Aorta (tissue), 5 donors: ENCODE measurements at regions not wholly inside any gene's neighbourhood (a gene's known extent, or its start where the extent isn't known, plus 50 kb on each side); places are given as distances from the start of the nearest gene placed in this dataset.

Experiments used
- ATAC-seq: fragments of 200-7000 bp; cut with Tn5 transposase; one replicate; pipeline ENCODE4 v1.9.1; 2022; ENCODE audit warnings: moderate library complexity; ENCODE audit not compliant: low FRiP score
- DNase-seq, 2 donors: peaks; one replicate each; pipeline ENCODE4 v3.0.0-alpha.2; 2020
- H3K27ac ChIP-seq, 2 donors: one replicate each; pipeline ENCODE4 v1.5.1; 2013; ENCODE audit warnings: low read length in 2 of 2, mild to moderate bottlenecking in 2 of 2, moderate library complexity in 2 of 2, control low read depth in 1 of 2, inconsistent platforms in 1 of 2, low read depth in 1 of 2
- H3K27me3 ChIP-seq, 2 donors: one replicate each; pipeline ENCODE4 v1.6.1; 2013; ENCODE audit warnings: control low read depth in 1 of 2, low read length in 1 of 2, mild to moderate bottlenecking in 1 of 2, moderate library complexity in 1 of 2; ENCODE audit not compliant: insufficient read depth in 2 of 2, control insufficient read depth in 1 of 2
- H3K36me3 ChIP-seq, 2 donors: one replicate each; pipeline ENCODE4 v1.6.1; 2013; ENCODE audit warnings: control low read depth in 1 of 2, low read length in 1 of 2, mild to moderate bottlenecking in 1 of 2; ENCODE audit not compliant: insufficient read depth in 2 of 2, control insufficient read depth in 1 of 2
- H3K4me1 ChIP-seq, 2 donors: one replicate each; pipeline ENCODE4 v1.6.1; 2013; ENCODE audit warnings: low read length in 2 of 2, control low read depth in 1 of 2, mild to moderate bottlenecking in 1 of 2, moderate library complexity in 1 of 2; ENCODE audit not compliant: insufficient read depth in 2 of 2, control insufficient read depth in 1 of 2
- H3K4me3 ChIP-seq, 2 donors: one replicate each; pipeline ENCODE4 v1.5.1; 2013; ENCODE audit warnings: low read length in 2 of 2, control low read depth in 1 of 2, mild to moderate bottlenecking in 1 of 2
- H3K9me3 ChIP-seq: one replicate; pipeline ENCODE4 v1.6.1; 2013; ENCODE audit warnings: mild to moderate bottlenecking, low read length; ENCODE audit not compliant: control insufficient read depth
- WGBS, 2 donors: extraction: QIAGEN DNeasy Blood & Tissue Kit; methylation state at CpG; one replicate each; pipeline ENCODE4 v1.1.7; 2013; 5-methylcytosine and 5-hydroxymethylcytosine counted together
- intact Hi-C, 2 donors: fragments of 100-400 bp; cut with DNase I; formaldehyde crosslinking; loops; one replicate each; pipeline versions ENCODE4 v1.14.2 to v1.15.0; 2022
- donor health status: healthy with polysubstance abuse.
- donor health status: Bipolar disorder and iron deficiency.
- donor health status: DM: no; HTN: no; CAD: no.
- donor health status: DM: no; HTN: no; CAD: no.
- donor health status: DM: yes; HTN: yes; CAD: no.

DNA sequence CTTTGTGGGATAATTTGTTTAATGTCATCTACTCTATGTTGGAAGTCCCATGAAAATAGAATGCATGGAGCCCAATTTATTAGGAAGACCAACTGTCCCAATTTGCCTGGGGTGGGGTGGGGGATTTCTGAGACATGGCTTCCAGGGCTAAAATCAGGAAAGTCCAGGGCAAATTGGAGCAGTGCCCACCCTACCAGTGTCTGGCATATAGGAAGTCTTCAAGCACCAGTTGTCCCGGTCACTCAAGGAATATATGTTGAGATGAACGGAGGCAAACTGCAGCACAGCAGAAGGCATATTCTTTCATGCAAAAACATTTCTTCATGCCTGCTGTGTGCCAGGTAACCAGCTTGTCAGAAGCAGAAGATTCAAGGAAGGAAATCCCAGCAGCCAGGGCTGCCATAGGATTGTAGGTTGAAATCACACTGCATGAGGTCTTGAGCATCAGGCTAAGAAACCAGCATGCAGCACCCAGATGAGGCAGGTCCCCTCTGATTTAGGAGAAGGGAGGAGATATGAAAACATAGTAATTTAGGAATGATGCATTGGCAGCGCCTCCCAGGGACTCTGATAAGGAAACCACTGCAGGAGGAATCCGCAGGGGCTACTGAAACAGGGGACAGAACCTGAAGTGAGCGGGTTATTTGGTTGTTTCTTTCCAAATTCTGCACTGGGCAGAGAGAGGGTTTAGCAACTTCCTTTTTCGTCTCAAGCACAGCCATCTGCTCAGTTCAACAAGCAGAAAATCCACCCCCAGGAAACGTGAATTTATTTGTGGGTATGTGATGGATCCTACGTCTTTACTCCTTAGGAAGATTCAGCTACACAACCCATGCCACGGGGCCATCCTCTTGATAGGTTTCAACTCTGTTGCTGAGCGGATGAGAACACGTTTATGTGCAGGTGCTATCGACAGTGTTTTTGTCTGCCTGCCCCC is 112.6 kb upstream of the CPEB4 start:
- ATAC-seq (no peak), DNase-seq (no peak)
- WGBS, 2 donors: 89 to 92% methylated on average over 12 of the region's 12 CpGs
- Histone ChIP-seq H3K27me3 (no peaks in the 10 kb centered on the region), H3K4me1 (no peaks in the 10 kb centered on the region), H3K36me3 (no peaks in the 10 kb centered on the region), H3K4me3 (no peak overlapping the region), H3K27ac (no peak overlapping the region), H3K9me3 (no peaks in the 10 kb centered on the region)
- intact Hi-C loops: loop anchor here in 1 of 2 donors (10.0 kb wide), 1 partner anchor 151 kb away; no protein-coding TSS in a partner anchor

DNA sequence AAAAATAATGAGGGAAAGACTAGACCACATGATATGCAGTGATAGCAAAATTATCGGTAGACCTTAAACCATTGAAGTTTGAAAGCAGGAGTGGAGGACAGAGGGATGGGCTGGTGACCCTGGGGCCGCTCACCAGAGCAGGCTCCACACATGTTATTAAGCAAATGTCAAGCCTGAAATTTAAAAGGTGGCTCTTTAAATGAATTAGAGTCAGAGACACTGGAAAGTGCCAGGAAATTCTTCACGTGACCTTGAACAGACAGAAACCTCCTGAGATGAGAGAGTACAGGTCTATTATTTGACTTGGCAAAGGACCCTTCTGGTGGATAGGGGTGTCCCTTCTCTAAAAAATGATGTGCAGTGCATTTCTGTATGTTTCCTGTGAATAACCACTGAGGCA is 111.0 kb upstream of the CPEB4 start:
- intact Hi-C loops: loop anchor here in 1 of 2 donors (10.0 kb wide), 1 partner anchor 152 kb away; no protein-coding TSS in a partner anchor
- WGBS, 2 donors: 87% methylated on average over 3 of the region's 3 CpGs
- Histone ChIP-seq H3K27me3 (no peaks in the 10 kb centered on the region), H3K9me3 (no peaks in the 10 kb centered on the region), H3K27ac (no peak overlapping the region), H3K4me1 (no peaks in the 10 kb centered on the region), H3K4me3 (no peak overlapping the region), H3K36me3 (no peaks in the 10 kb centered on the region)
- ATAC-seq (no peak), DNase-seq (no peak)

DNA sequence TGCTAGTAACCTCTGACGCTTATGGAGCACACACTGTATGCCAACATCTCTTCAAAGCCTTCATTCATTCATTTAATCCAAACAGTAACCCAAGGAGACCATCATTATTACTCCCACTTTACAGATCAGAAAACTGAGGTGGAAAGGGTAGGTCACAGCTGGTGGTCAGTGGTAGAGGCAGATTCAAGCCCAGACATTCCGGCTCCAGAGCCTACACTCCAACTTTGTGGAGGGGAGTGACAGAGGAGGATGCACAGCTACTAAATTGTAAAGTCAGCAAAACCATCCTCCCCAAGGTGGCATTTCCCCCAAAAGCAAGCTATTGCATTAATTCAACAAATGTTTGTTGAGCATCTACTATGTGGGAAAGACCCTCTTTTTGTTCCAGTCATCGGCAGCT is 110.5 kb upstream of the CPEB4 start:
- DNase-seq (no peak), ATAC-seq (no peak)
- intact Hi-C loops: loop anchor here in 1 of 2 donors (10.0 kb wide), 1 partner anchor 153 kb away; no protein-coding TSS in a partner anchor
- no peaks in the 10 kb centered on the region for H3K9me3 ChIP-seq
- no peaks in the 10 kb centered on the region for H3K4me1 ChIP-seq
- 94 to 95% methylated on average over 3 of the region's 3 CpGs for WGBS, 2 donors
- H3K4me3 ChIP-seq: no peak overlapping the region
- H3K36me3 ChIP-seq: no peaks in the 10 kb centered on the region
- H3K27me3 ChIP-seq: no peaks in the 10 kb centered on the region
- no peak overlapping the region for H3K27ac ChIP-seq

DNA sequence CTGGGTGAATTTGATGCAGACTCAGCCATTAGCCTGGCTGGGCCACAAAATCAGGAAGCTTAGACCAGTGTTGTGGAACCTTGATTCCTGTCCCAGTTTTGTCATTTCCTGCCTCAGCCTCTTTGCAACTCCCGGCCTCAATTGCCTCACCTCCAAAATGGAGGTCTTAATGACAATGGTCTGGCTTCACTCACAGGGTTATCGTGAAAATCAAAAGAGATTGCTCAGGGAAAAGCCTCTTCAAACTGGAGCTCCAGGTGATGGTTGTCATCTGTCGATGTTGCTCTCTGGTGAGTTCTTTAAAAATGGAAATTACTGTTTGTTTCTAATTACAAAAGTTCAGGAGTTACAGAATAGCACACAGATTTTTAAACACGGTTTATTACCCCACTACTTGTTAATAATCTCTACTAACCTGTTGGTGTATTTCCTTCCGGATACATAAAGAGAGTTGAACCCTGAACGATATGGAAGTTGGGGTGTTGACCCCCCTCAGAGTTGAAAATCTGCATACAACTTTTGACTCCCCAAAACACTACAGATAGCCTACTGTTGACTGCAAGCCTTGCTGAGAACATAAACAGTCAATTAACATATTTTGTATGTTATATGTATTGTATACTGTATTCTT is 109.9 kb upstream of the CPEB4 start:
- DNase-seq (no peak), ATAC-seq (no peak)
- Histone ChIP-seq H3K4me3 (no peak overlapping the region), H3K27ac (no peak overlapping the region), H3K4me1 (no peaks in the 10 kb centered on the region), H3K27me3 (no peaks in the 10 kb centered on the region), H3K9me3 (no peaks in the 10 kb centered on the region), H3K36me3 (no peaks in the 10 kb centered on the region)
- 89 to 91% methylated on average over 6 of the region's 6 CpGs for WGBS, 2 donors
- intact Hi-C loops: loop anchor here in 1 of 2 donors (10.0 kb wide), 1 partner anchor 153 kb away; no protein-coding TSS in a partner anchor

DNA sequence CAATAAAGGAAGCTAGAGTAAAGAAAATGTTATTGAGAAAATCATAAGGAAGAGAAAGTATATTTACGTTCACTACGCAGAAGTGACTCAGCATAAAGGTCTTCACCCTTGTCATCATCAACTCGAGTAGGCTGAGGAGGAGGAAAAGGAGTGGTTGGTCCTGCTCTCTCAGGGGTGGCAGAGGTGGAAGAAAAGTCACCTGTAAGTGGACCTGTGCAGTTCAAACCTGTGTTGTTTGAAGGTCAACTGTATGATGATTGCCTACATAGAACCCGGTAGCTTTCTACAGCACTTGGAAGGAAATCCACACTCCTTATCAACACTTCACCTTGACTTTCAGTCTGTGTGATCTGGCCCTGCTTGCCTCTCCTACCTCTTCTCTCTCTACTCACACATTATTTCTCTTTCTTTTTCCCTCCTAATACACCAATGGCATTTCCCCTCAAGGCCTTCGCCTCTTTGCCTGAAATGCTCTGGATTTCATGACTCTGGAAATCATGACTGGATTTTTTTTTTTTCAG is 109.3 kb upstream of the CPEB4 start:
- intact Hi-C loops: loop anchor here in 1 of 2 donors (10.0 kb wide), 1 partner anchor 154 kb away; no protein-coding TSS in a partner anchor
- WGBS, 2 donors: 86% methylated on average over 5 of the region's 5 CpGs
- Histone ChIP-seq H3K36me3 (no peaks in the 10 kb centered on the region), H3K4me1 (no peaks in the 10 kb centered on the region), H3K27me3 (no peaks in the 10 kb centered on the region), H3K4me3 (no peak overlapping the region), H3K27ac (no peak overlapping the region), H3K9me3 (no peaks in the 10 kb centered on the region)
- ATAC-seq (no peak), DNase-seq (no peak)

DNA sequence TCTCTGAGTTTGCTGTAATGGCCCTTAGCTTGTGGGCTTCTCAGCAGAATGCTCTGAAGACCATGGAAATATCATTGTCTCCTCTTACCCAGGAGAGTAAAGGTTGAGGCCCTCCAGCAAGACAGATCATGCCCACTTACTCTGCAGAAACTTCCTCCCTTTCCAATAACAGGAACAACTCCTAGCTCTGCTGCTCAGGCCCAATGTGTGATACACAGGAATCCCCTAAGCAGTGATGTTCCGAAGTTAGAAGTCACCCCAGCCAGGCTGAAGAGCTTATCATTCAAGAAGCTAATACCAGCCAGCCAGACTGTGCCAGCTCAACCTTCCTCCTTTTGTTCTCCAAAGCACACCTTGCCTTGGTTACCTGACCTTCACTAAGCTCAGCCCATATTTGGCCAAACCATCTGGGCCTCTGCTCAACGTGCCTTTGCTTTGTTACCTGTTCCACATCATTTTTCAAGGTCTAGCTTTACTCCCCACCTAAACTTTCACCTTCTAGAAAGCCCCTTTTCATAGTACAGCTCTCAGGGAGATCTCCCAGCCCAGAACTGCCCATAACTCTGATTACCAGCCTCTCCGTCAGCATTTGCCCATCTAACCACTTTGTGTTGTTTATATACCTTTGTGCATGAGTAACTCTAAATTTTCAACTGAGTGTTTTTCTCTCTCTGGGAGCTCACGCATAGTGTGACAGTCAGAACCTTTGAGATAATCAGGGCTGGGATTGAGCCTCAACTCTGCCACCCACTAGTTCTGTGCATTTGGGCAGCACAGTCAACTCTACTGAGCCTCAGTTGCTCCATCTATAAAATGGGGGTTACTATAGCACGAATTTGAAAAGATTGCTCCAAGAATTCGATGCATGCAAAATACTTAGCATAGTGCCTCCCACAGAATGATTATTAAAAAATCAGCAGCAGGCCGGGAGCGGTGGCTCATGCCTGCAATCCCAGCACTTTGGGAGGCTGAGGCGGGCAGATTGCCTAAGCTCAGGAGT is 107.6 kb upstream of the CPEB4 start:
- 96% methylated on average over 9 of the region's 9 CpGs for WGBS, 2 donors

DNA sequence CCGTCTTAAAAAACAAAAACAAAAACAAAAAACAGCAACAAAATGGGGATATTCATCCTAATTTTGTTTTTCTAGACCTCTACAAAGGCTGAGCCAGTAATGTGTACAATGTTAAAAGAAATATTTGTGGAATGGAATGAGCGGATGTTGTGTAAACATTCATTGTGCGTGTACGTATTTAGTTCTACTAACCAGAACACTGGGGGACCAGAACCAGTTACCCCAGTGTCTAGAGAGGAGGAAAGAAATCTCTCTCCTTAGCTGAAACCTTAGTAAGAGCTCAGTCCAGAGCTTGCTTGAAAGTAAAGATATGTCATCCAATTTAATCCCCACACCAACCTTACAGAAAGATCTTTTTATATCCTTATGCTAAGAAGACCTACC is 106.7 kb upstream of the CPEB4 start:
- Histone ChIP-seq H3K36me3 (no peaks in the 10 kb centered on the region), H3K27me3 (no peaks in the 10 kb centered on the region), H3K27ac (no peak overlapping the region), H3K4me1 (no peaks in the 10 kb centered on the region), H3K4me3 (no peak overlapping the region), H3K9me3 (no peaks in the 10 kb centered on the region)
- 45 to 55% methylated on average over 4 of the region's 4 CpGs for WGBS, 2 donors
- no peak for ATAC-seq
- intact Hi-C loops: no loop called here
- no peak for DNase-seq

More for the DNA sequence above, 107.6 kb upstream of the CPEB4 start:
- ATAC-seq (no peak), DNase-seq (no peak)
- no peaks in the 10 kb centered on the region for H3K27me3 ChIP-seq
- H3K27ac ChIP-seq: no peak overlapping the region
- H3K36me3 ChIP-seq: no peaks in the 10 kb centered on the region
- H3K9me3 ChIP-seq: no peaks in the 10 kb centered on the region
- intact Hi-C loops: no loop called here
- H3K4me3 ChIP-seq: no peak overlapping the region
- no peaks in the 10 kb centered on the region for H3K4me1 ChIP-seq
